Epithelial cell of proximal tubule (primary cell): ENCODE measurements at regions not wholly inside any gene's neighbourhood (a gene's known extent, or its start where the extent isn't known, plus 50 kb on each side); places are given as distances from the start of the nearest gene placed in this dataset.
"Not testable (repeated sequence)": the region's sequence is repeated elsewhere in the genome, so short reads cannot be mapped to it uniquely, and the experiment has no call there.

ENCODE experiments used
- DNase-seq: peaks from one replicate; pipeline ENCODE4 v3.0.0-alpha.2; 2011; ENCODE audit warnings: low read depth
- H3K4me3 ChIP-seq: 2 replicates; pipeline ENCODE4 v1.5.1; 2011; ENCODE audit warnings: low read depth, mild to moderate bottlenecking, low read length
- CTCF ChIP-seq: conservative IDR thresholded peaks from 2 replicates; pipeline ENCODE4 v1.5.1; 2012; ENCODE audit warnings: low read depth, mild to moderate bottlenecking, low read length

GRCh38 chr5:154603485-154603884 lies 125.5 kb upstream of the HAND1 start:
- no peak for TF ChIP-seq CTCF
- no peak for DNase-seq
- no peak overlapping the region for H3K4me3 ChIP-seq

- H3K4me3 ChIP-seq: no peak overlapping the region
- no peak for DNase-seq
- no peak for TF ChIP-seq CTCF
These were observed 125.0 kb upstream of the HAND1 start for GRCh38 chr5:154603011-154603410.

- TF ChIP-seq CTCF: no peak
- no peak for DNase-seq
- no peak overlapping the region for H3K4me3 ChIP-seq
These were observed 123.0 kb upstream of the HAND1 start for GRCh38 chr5:154601014-154601413.

- no peak overlapping the region for H3K4me3 ChIP-seq
- no peak for DNase-seq
- no peak for TF ChIP-seq CTCF
These were observed 120.0 kb upstream of the HAND1 start for GRCh38 chr5:154598021-154598420.

- not testable (repeated sequence) for H3K4me3 ChIP-seq, DNase-seq
These were observed 118.8 kb upstream of the HAND1 start for GRCh38 chr5:154596844-154597243.

- no peak for DNase-seq
- H3K4me3 ChIP-seq: no peak overlapping the region
- no peak for TF ChIP-seq CTCF
These were observed 117.6 kb upstream of the HAND1 start for GRCh38 chr5:154595662-154596061.

GRCh38 chr5:154593796-154594195 lies 115.8 kb upstream of the HAND1 start:
- no peak overlapping the region for H3K4me3 ChIP-seq
- TF ChIP-seq CTCF: no peak
- DNase-seq: no peak

- no peak for TF ChIP-seq CTCF
- no peak overlapping the region for H3K4me3 ChIP-seq
- no peak for DNase-seq
These were observed 115.0 kb upstream of the HAND1 start for GRCh38 chr5:154593071-154593470.
